Peyer's patch (tissue), 4 donors: ENCODE measurements at regions not wholly inside any gene's neighbourhood (a gene's known extent, or its start where the extent isn't known, plus 50 kb on each side); places are given as distances from the start of the nearest gene placed in this dataset.

Source experiments
- CTCF ChIP-seq, 6 experiments: fragments of 450-650 bp in 4 of 6; fragments of 200-600 bp in 2 of 6; sonication (generic) in 1 of 6; IDR thresholded peaks; one replicate each; pipeline ENCODE4 v1.5.1; 2017 to 2019; ENCODE audit warnings: antibody characterized with exemption in 6 of 6, mild to moderate bottlenecking in 3 of 6, moderate library complexity in 1 of 6
- POLR2A ChIP-seq, 2 donors: fragments of 450-650 bp; IDR thresholded peaks; one replicate each; pipeline ENCODE4 v1.5.1; 2017; ENCODE audit warnings: antibody characterized with exemption in 2 of 2, mild to moderate bottlenecking in 2 of 2, moderate library complexity in 2 of 2

GRCh38 chr19:30148039-30148790, 206.2 kb downstream of the URI1 start:
- TF ChIP-seq POLR2A (IDR thresholded peaks at IDR 0.05) (no peak), CTCF (IDR thresholded peaks at IDR 0.05) (no peak)
